ENCODE measurements at regions not wholly inside any gene's neighbourhood (a gene's known extent, or its start where the extent isn't known, plus 50 kb on each side); places are given as distances from the start of the nearest gene placed in this dataset.

DNA sequence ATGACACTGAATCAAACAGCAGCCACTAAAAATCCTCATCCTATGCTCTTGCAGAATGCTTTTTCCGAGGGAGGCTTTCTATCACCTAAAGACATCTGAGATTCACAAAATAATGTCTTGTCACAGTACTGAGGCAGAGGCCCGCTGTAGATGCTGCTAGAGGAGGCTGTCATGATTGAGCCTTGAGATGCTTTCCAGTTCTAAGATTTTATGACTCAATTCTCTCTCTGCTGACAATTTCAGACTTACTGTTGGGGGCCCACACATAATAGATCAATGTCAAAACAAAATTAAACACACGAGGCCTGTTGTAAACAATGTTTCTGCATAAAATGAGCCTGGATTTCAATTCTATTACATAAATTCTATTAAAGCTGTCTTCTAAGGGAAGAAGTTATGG lies 132.7 kb upstream of the ARL4C start:
- TF ChIP-seq EZH2 (IDR thresholded peaks at IDR 0.05) (no peak), POLR2AphosphoS5 (IDR thresholded peaks at IDR 0.05; ENCODE audit: borderline replicate concordance, low read depth, low read length) (no peak), FOXP2 (optimal IDR thresholded peaks at IDR 0.05; ENCODE audit: control extremely low read depth, extremely low read length, insufficient read depth) (no peak)
